GM10266 (cell line): ENCODE measurements at regions not wholly inside any gene's neighbourhood (a gene's known extent, or its start where the extent isn't known, plus 50 kb on each side); places are given as distances from the start of the nearest gene placed in this dataset.
"Not testable (repeated sequence)": the region's sequence is repeated elsewhere in the genome, so short reads cannot be mapped to it uniquely, and the experiment has no call there.

ENCODE experiments used
- DNase-seq: peaks from one replicate; pipeline ENCODE4 v3.0.0; 2012; ENCODE audit errors: extremely low spot score
- CTCF ChIP-seq: IDR thresholded peaks from 2 replicates; pipeline ENCODE4 v1.5.1; 2012; ENCODE audit warnings: mild to moderate bottlenecking, low read depth; ENCODE audit not compliant: control insufficient read depth, insufficient read depth; ENCODE audit errors: missing control alignments

GRCh38 chr10:124242791-124243190 lies 149.4 kb upstream of the CHST15 start:
- no peak for DNase-seq
- no peak for TF ChIP-seq CTCF

GRCh38 chr10:124242365-124242764 lies 149.0 kb upstream of the CHST15 start:
- TF ChIP-seq CTCF: no peak

GRCh38 chr10:124241510-124241909 lies 148.1 kb upstream of the CHST15 start:
- DNase-seq: not testable (repeated sequence)

More at GRCh38 chr10:124242365-124242764, 149.0 kb upstream of the CHST15 start:
- no peak for DNase-seq

GRCh38 chr10:124240839-124241291 lies 147.5 kb upstream of the CHST15 start:
- no peak for TF ChIP-seq CTCF
- no peak for DNase-seq

- no peak for DNase-seq
- no peak for TF ChIP-seq CTCF
These were observed 146.3 kb upstream of the CHST15 start for GRCh38 chr10:124239696-124240095.

- TF ChIP-seq CTCF: no peak
- DNase-seq: no peak
These were observed 145.7 kb upstream of the CHST15 start for GRCh38 chr10:124239134-124239533.

GRCh38 chr10:124238367-124238766 lies 145.0 kb upstream of the CHST15 start:
- TF ChIP-seq CTCF: no peak
- DNase-seq: no peak

- TF ChIP-seq CTCF: no peak
- no peak for DNase-seq
These were observed 144.0 kb upstream of the CHST15 start for GRCh38 chr10:124237282-124237961.
